ENCODE measurements at regions not wholly inside any gene's neighbourhood (a gene's known extent, or its start where the extent isn't known, plus 50 kb on each side); places are given as distances from the start of the nearest gene placed in this dataset.

- TF ChIP-seq FOXP2 (optimal IDR thresholded peaks at IDR 0.05; ENCODE audit: borderline replicate concordance, extremely low read depth, extremely low read length, insufficient read depth) (no peak), POLR2AphosphoS5 (IDR thresholded peaks at IDR 0.05; ENCODE audit: low read depth, low read length) (no peak), TAF1 (IDR thresholded peaks at IDR 0.05; ENCODE audit: borderline replicate concordance, insufficient read depth, low read length) (no peak), SIN3A (IDR thresholded peaks at IDR 0.05; ENCODE audit: borderline replicate concordance, insufficient read depth, low read length) (no peak), REST (IDR thresholded peaks at IDR 0.05; ENCODE audit: insufficient read depth in 1 of 2, low read depth in 2 of 2, low read length in 2 of 2) (no peak)
Observed at GRCh38 chr5:4447657-4448056, 692.5 kb upstream of the ADAMTS16 start.

GRCh38 chr5:4453655-4454054 is 686.5 kb upstream of the ADAMTS16 start:
- TF ChIP-seq SIN3A (IDR thresholded peaks at IDR 0.05; ENCODE audit: borderline replicate concordance, insufficient read depth, low read length) (no peak), TAF1 (IDR thresholded peaks at IDR 0.05; ENCODE audit: borderline replicate concordance, insufficient read depth, low read length) (no peak), REST (IDR thresholded peaks at IDR 0.05; ENCODE audit: insufficient read depth in 1 of 2, low read depth in 2 of 2, low read length in 2 of 2) (no peak), FOXP2 (optimal IDR thresholded peaks at IDR 0.05; ENCODE audit: borderline replicate concordance, extremely low read depth, extremely low read length, insufficient read depth) (no peak), POLR2AphosphoS5 (IDR thresholded peaks at IDR 0.05; ENCODE audit: low read depth, low read length) (no peak)

- TF ChIP-seq SIN3A (IDR thresholded peaks at IDR 0.05; ENCODE audit: borderline replicate concordance, insufficient read depth, low read length) (no peak), TAF1 (IDR thresholded peaks at IDR 0.05; ENCODE audit: borderline replicate concordance, insufficient read depth, low read length) (no peak), REST (IDR thresholded peaks at IDR 0.05; ENCODE audit: insufficient read depth in 1 of 2, low read depth in 2 of 2, low read length in 2 of 2) (no peak), POLR2AphosphoS5 (IDR thresholded peaks at IDR 0.05; ENCODE audit: low read depth, low read length) (no peak), FOXP2 (optimal IDR thresholded peaks at IDR 0.05; ENCODE audit: borderline replicate concordance, extremely low read depth, extremely low read length, insufficient read depth) (no peak)
Observed at GRCh38 chr5:4479426-4479825, 660.7 kb upstream of the ADAMTS16 start.

- TF ChIP-seq SIN3A (IDR thresholded peaks at IDR 0.05; ENCODE audit: borderline replicate concordance, insufficient read depth, low read length) = no peak
- no peak for TF ChIP-seq REST (IDR thresholded peaks at IDR 0.05; ENCODE audit: insufficient read depth in 1 of 2, low read depth in 2 of 2, low read length in 2 of 2)
- no peak for TF ChIP-seq POLR2AphosphoS5 (IDR thresholded peaks at IDR 0.05; ENCODE audit: low read depth, low read length)
- TF ChIP-seq FOXP2 (optimal IDR thresholded peaks at IDR 0.05; ENCODE audit: borderline replicate concordance, extremely low read depth, extremely low read length, insufficient read depth) = no peak
- no peak for TF ChIP-seq TAF1 (IDR thresholded peaks at IDR 0.05; ENCODE audit: borderline replicate concordance, insufficient read depth, low read length)
Observed at GRCh38 chr5:4480528-4481349, 659.4 kb upstream of the ADAMTS16 start.

Data from PFSK-1 (cell line).